SK-N-MC (cell line): ENCODE measurements at regions not wholly inside any gene's neighbourhood (a gene's known extent, or its start where the extent isn't known, plus 50 kb on each side); places are given as distances from the start of the nearest gene placed in this dataset.

Source experiments
- EZH2 ChIP-seq: fragments of 200-600 bp; sonication (generic); IDR thresholded peaks from one replicate; pipeline ENCODE4 v1.6.1; 2017; ENCODE audit warnings: antibody characterized with exemption
- FOXP2 ChIP-seq: optimal IDR thresholded peaks from 2 replicates; pipeline ENCODE3; 2011; ENCODE audit warnings: mild to moderate bottlenecking, moderate library complexity; ENCODE audit not compliant: insufficient read depth; ENCODE audit errors: extremely low read length, control extremely low read depth
- POLR2AphosphoS5 ChIP-seq: IDR thresholded peaks from 2 replicates; pipeline ENCODE4 v1.6.1; 2012; ENCODE audit warnings: mild to moderate bottlenecking, low read depth, low read length, borderline replicate concordance

- TF ChIP-seq EZH2 (no peak), POLR2AphosphoS5 (no peak), FOXP2 (no peak)
Observed at GRCh38 chr20:60764328-60764727, 487.7 kb upstream of the CDH4 start.
